Right renal cortex interstitium (tissue), 3 donors: ENCODE measurements at regions not wholly inside any gene's neighbourhood (a gene's known extent, or its start where the extent isn't known, plus 50 kb on each side); places are given as distances from the start of the nearest gene placed in this dataset.
"Not testable (repeated sequence)": the region's sequence is repeated elsewhere in the genome, so short reads cannot be mapped to it uniquely, and the experiment has no call there.

ENCODE experiments used
- DNase-seq, 3 donors: peaks; one replicate each; pipeline ENCODE4 v3.0.0-alpha.2; 2013; ENCODE audit warnings: low read depth in 3 of 3, low spot score in 2 of 3

GRCh38 chr11:34001557-34002064 lies 49.9 kb upstream of the CAPRIN1 start:
- DNase-seq: peak in 1 of 3 donors; percentile 41

- DNase-seq: no peak
Observed at GRCh38 chr11:33999393-33999792, 52.1 kb upstream of the CAPRIN1 start.

- DNase-seq: no peak
Observed at GRCh38 chr11:33997584-33998251, 53.8 kb upstream of the CAPRIN1 start.

GRCh38 chr11:33996498-33997454 lies 54.8 kb upstream of the CAPRIN1 start:
- DNase-seq: peak in 1 of 3 donors; percentile 59

- DNase-seq: no peak
Observed at GRCh38 chr11:33994937-33995336, 56.6 kb upstream of the CAPRIN1 start.

GRCh38 chr11:33991136-33991535 lies 60.4 kb upstream of the CAPRIN1 start:
- DNase-seq: not testable (repeated sequence)

GRCh38 chr11:33990131-33990530 lies 61.4 kb upstream of the CAPRIN1 start:
- DNase-seq: not testable (repeated sequence)

GRCh38 chr11:33989461-33989860 lies 62.1 kb upstream of the CAPRIN1 start:
- DNase-seq: no peak

GRCh38 chr11:33988586-33989370 lies 62.8 kb upstream of the CAPRIN1 start:
- no peak for DNase-seq

GRCh38 chr11:33987975-33988580 lies 63.5 kb upstream of the CAPRIN1 start:
- peak in 2 of 3 donors; percentile 55 to 68 for DNase-seq

GRCh38 chr11:33987545-33987944 lies 64.0 kb upstream of the CAPRIN1 start:
- no peak for DNase-seq

- not testable (repeated sequence) for DNase-seq
Observed at GRCh38 chr11:33986597-33987501, 64.7 kb upstream of the CAPRIN1 start.

GRCh38 chr11:33984682-33985389 lies 66.7 kb upstream of the CAPRIN1 start:
- DNase-seq: no peak

GRCh38 chr11:33982661-33983060 lies 68.9 kb upstream of the CAPRIN1 start:
- no peak for DNase-seq

GRCh38 chr11:33980897-33981296 lies 70.6 kb upstream of the CAPRIN1 start:
- no peak for DNase-seq

- DNase-seq: no peak
Observed at GRCh38 chr11:33978376-33978775, 73.2 kb upstream of the CAPRIN1 start.

GRCh38 chr11:33977676-33978075 lies 73.9 kb upstream of the CAPRIN1 start:
- DNase-seq: no peak

GRCh38 chr11:33976495-33977199 lies 74.9 kb upstream of the CAPRIN1 start:
- peak in 2 of 3 donors; percentile 51 to 67 for DNase-seq
